ENCODE measurements at regions not wholly inside any gene's neighbourhood (a gene's known extent, or its start where the extent isn't known, plus 50 kb on each side); places are given as distances from the start of the nearest gene placed in this dataset.
"Not testable (repeated sequence)": the region's sequence is repeated elsewhere in the genome, so short reads cannot be mapped to it uniquely, and the experiment has no call there.

DNA sequence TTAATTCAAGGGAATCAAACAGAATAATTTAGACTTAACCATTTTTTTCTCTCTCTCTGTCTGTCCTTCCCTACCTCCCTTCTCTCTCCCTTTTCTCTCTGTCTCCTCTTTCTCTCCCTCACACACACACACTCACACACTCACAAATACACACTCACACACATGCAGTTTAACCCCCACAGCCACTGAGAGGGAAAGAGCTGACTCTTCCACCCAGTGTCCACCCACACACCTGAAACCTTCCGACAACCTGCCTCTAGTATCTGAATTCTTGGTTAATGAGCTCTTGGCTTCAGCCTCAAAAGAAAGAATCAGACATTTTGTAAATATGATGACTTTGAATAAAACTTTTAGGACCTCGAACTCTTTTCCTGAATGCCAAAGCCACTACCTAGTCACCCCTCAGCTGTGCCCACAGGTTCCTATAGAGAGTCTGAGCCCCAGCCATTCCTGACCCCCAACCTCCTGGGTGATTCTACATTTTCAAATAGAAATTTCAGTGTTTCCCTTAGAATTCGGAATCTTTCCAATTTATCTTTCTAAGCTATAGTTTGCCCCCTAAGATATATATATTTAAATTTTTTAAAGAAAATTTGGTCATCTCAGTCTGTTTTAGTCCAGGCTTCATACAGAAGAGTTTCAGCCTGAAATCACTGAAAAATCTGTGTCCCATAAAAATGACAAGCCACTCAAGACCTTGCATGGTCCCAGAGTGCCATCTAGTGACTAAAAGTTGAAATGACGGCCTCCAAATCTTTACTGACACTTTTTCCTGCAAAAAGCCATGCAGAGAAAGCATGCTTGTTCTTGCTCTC lies 202.8 kb downstream of the IPMK start:
- H3K4me2 ChIP-seq, result peak overlapping the region; percentile 15; the same call in 1 of the 2 replicates
- H3K27ac ChIP-seq, result no peak overlapping the region
- H3K79me2 ChIP-seq (ENCODE audit: insufficient read depth, low read depth), result no peaks in the 10 kb centered on the region
- H3K27me3 ChIP-seq (ENCODE audit: insufficient read depth, low read depth), result no peaks in the 10 kb centered on the region
- TF ChIP-seq, protein P1, sequence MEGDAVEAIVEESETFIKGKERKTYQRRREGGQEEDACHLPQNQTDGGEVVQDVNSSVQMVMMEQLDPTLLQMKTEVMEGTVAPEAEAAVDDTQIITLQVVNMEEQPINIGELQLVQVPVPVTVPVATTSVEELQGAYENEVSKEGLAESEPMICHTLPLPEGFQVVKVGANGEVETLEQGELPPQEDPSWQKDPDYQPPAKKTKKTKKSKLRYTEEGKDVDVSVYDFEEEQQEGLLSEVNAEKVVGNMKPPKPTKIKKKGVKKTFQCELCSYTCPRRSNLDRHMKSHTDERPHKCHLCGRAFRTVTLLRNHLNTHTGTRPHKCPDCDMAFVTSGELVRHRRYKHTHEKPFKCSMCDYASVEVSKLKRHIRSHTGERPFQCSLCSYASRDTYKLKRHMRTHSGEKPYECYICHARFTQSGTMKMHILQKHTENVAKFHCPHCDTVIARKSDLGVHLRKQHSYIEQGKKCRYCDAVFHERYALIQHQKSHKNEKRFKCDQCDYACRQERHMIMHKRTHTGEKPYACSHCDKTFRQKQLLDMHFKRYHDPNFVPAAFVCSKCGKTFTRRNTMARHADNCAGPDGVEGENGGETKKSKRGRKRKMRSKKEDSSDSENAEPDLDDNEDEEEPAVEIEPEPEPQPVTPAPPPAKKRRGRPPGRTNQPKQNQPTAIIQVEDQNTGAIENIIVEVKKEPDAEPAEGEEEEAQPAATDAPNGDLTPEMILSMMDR (conservative IDR thresholded peaks at IDR 0.05; ENCODE audit: low read depth, low read length), result peak; percentile 86
- peaks cover 22% of the 10 kb centered on the region for H3K4me1 ChIP-seq (ENCODE audit: low read depth, poor library complexity, severe bottlenecking)
- no peak overlapping the region for H3K9ac ChIP-seq
- H2AFZ ChIP-seq (ENCODE audit: low read depth), result peak overlapping the region; percentile 50; the same call in 1 of the 2 replicates
- H4K20me1 ChIP-seq (ENCODE audit: insufficient read depth), result no peaks in the 10 kb centered on the region
- H3K4me3 ChIP-seq (IDR thresholded peaks at IDR 0.05; ENCODE audit: insufficient read depth, low read depth, low read length), result no peak overlapping the region
- H3K36me3 ChIP-seq (ENCODE audit: insufficient read depth), result no peaks in the 10 kb centered on the region

GRCh38 chr10:58063861-58064480 lies 203.7 kb downstream of the IPMK start:
- Histone ChIP-seq H4K20me1 (ENCODE audit: insufficient read depth) (no peaks in the 10 kb centered on the region), H2AFZ (ENCODE audit: low read depth) (no peak overlapping the region), H3K36me3 (ENCODE audit: insufficient read depth) (no peaks in the 10 kb centered on the region), H3K4me3 (IDR thresholded peaks at IDR 0.05; ENCODE audit: insufficient read depth, low read depth, low read length) (no peak overlapping the region), H3K27me3 (ENCODE audit: insufficient read depth, low read depth) (no peaks in the 10 kb centered on the region), H3K9ac (no peak overlapping the region), H3K79me2 (ENCODE audit: insufficient read depth, low read depth) (no peaks in the 10 kb centered on the region), H3K4me2 (0 out of 2 replicates have a peak overlapping the region, but pooled peaks have one; percentile 15), H3K27ac (no peak overlapping the region), H3K4me1 (ENCODE audit: low read depth, poor library complexity, severe bottlenecking) (peaks cover 22% of the 10 kb centered on the region)
- TF ChIP-seq, protein P1 (conservative IDR thresholded peaks at IDR 0.05; ENCODE audit: low read depth, low read length), result no peak

DNA sequence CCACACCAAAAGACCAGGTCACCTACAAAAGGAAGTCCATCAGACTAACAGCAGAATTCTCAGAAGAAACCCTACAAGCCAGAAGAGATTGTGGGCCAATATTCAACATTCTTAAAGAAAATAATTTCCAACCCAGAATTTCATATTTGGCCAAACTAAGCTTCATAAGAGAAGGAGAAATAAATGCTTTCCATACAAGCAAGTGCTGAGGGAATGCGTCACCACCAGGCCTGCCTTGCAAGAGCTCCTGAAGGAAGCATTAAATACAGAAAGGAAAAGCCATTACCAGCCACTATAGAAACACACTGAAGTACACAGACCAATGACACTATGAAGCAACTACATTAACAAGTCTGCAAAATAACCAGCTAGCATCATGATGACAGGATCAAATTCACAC lies 209.0 kb downstream of the IPMK start:
- H3K27me3 ChIP-seq (ENCODE audit: insufficient read depth, low read depth); H4K20me1 ChIP-seq (ENCODE audit: insufficient read depth); H3K9ac ChIP-seq: not testable (repeated sequence)

GRCh38 chr10:58054881-58055280 lies 212.8 kb downstream of the IPMK start:
- Histone ChIP-seq H3K9ac (no peak overlapping the region), H3K4me1 (ENCODE audit: low read depth, poor library complexity, severe bottlenecking) (peaks cover 24% of the 10 kb centered on the region), H4K20me1 (ENCODE audit: insufficient read depth) (no peaks in the 10 kb centered on the region), H2AFZ (ENCODE audit: low read depth) (no peak overlapping the region), H3K27me3 (ENCODE audit: insufficient read depth, low read depth) (no peaks in the 10 kb centered on the region), H3K79me2 (ENCODE audit: insufficient read depth, low read depth) (no peaks in the 10 kb centered on the region), H3K4me3 (IDR thresholded peaks at IDR 0.05; ENCODE audit: insufficient read depth, low read depth, low read length) (no peak overlapping the region), H3K4me2 (no peak overlapping the region), H3K36me3 (ENCODE audit: insufficient read depth) (no peaks in the 10 kb centered on the region), H3K27ac (no peak overlapping the region)
- TF ChIP-seq, protein P1 (conservative IDR thresholded peaks at IDR 0.05; ENCODE audit: low read depth, low read length), result no peak

More for the DNA sequence above, 209.0 kb downstream of the IPMK start:
- H3K27ac ChIP-seq; H3K4me3 ChIP-seq (IDR thresholded peaks at IDR 0.05; ENCODE audit: insufficient read depth, low read depth, low read length); H3K4me2 ChIP-seq; H3K4me1 ChIP-seq (ENCODE audit: low read depth, poor library complexity, severe bottlenecking); H3K79me2 ChIP-seq (ENCODE audit: insufficient read depth, low read depth); H3K36me3 ChIP-seq (ENCODE audit: insufficient read depth); H2AFZ ChIP-seq (ENCODE audit: low read depth): not testable (repeated sequence)

- TF ChIP-seq, protein P1 (conservative IDR thresholded peaks at IDR 0.05; ENCODE audit: low read depth, low read length), result no peak
- no peak overlapping the region for H3K4me3 ChIP-seq (IDR thresholded peaks at IDR 0.05; ENCODE audit: insufficient read depth, low read depth, low read length)
Observed at GRCh38 chr10:58052772-58053171, 214.9 kb downstream of the IPMK start.

More at GRCh38 chr10:58052772-58053171, 214.9 kb downstream of the IPMK start:
- Histone ChIP-seq H3K4me1 (ENCODE audit: low read depth, poor library complexity, severe bottlenecking) (peaks cover 28% of the 10 kb centered on the region), H3K9ac (no peak overlapping the region), H3K36me3 (ENCODE audit: insufficient read depth) (no peaks in the 10 kb centered on the region), H3K27ac (no peak overlapping the region), H3K27me3 (ENCODE audit: insufficient read depth, low read depth) (no peaks in the 10 kb centered on the region), H3K4me2 (no peak overlapping the region), H2AFZ (ENCODE audit: low read depth) (no peak overlapping the region), H4K20me1 (ENCODE audit: insufficient read depth) (no peaks in the 10 kb centered on the region), H3K79me2 (ENCODE audit: insufficient read depth, low read depth) (no peaks in the 10 kb centered on the region)

Measured in KMS-11 (cell line).